Kidney epithelial cell (primary cell): ENCODE measurements at regions not wholly inside any gene's neighbourhood (a gene's known extent, or its start where the extent isn't known, plus 50 kb on each side); places are given as distances from the start of the nearest gene placed in this dataset.
"Not testable (repeated sequence)": the region's sequence is repeated elsewhere in the genome, so short reads cannot be mapped to it uniquely, and the experiment has no call there.

ENCODE experiments used
- DNase-seq: peaks from one replicate; pipeline ENCODE4 v3.0.0-alpha.2; 2010; ENCODE audit warnings: low read depth
- H3K27me3 ChIP-seq: 2 replicates; pipeline ENCODE4 v1.6.0; 2011; ENCODE audit warnings: low read length; ENCODE audit not compliant: control insufficient read depth, insufficient read depth
- H3K36me3 ChIP-seq: 2 replicates; pipeline ENCODE4 v1.5.1; 2011; ENCODE audit warnings: low read length; ENCODE audit not compliant: control insufficient read depth, insufficient read depth
- H3K4me3 ChIP-seq: 2 replicates; pipeline ENCODE4 v1.5.1; 2011; ENCODE audit warnings: low read depth, mild to moderate bottlenecking, control low read depth, low read length
- CTCF ChIP-seq: IDR thresholded peaks from 2 replicates; pipeline ENCODE4 v1.5.1; 2011; ENCODE audit warnings: mild to moderate bottlenecking, moderate library complexity, low read length, control low read depth, inconsistent platforms; ENCODE audit not compliant: insufficient read depth, poor library complexity, severe bottlenecking

- Histone ChIP-seq H3K36me3 (no peaks in the 10 kb centered on the region), H3K27me3 (no peaks in the 10 kb centered on the region), H3K4me3 (no peak overlapping the region)
- DNase-seq, result no peak
- TF ChIP-seq CTCF, result no peak
Observed at GRCh38 chr5:108696951-108697715, 50.6 kb upstream of the FER start.

GRCh38 chr5:108696407-108696806 is 51.3 kb upstream of the FER start:
- H3K36me3 ChIP-seq, result no peaks in the 10 kb centered on the region
- no peak for TF ChIP-seq CTCF
- H3K27me3 ChIP-seq, result no peaks in the 10 kb centered on the region
- DNase-seq, result no peak
- H3K4me3 ChIP-seq, result no peak overlapping the region

GRCh38 chr5:108688485-108688884 is 59.2 kb upstream of the FER start:
- Histone ChIP-seq H3K36me3 (no peaks in the 10 kb centered on the region), H3K4me3 (no peak overlapping the region), H3K27me3 (no peaks in the 10 kb centered on the region)
- no peak for TF ChIP-seq CTCF
- no peak for DNase-seq

- no peak for DNase-seq
- no peak for TF ChIP-seq CTCF
- Histone ChIP-seq H3K4me3 (no peak overlapping the region), H3K36me3 (no peaks in the 10 kb centered on the region), H3K27me3 (no peaks in the 10 kb centered on the region)
Observed at GRCh38 chr5:108687595-108688200, 60.0 kb upstream of the FER start.

- no peak for DNase-seq
- Histone ChIP-seq H3K36me3 (no peaks in the 10 kb centered on the region), H3K27me3 (no peaks in the 10 kb centered on the region), H3K4me3 (no peak overlapping the region)
- no peak for TF ChIP-seq CTCF
Observed at GRCh38 chr5:108686676-108687075, 61.0 kb upstream of the FER start.

GRCh38 chr5:108685448-108686216 is 62.1 kb upstream of the FER start:
- not testable (repeated sequence) for H3K36me3 ChIP-seq, DNase-seq, H3K4me3 ChIP-seq, H3K27me3 ChIP-seq
